ENCODE measurements at regions not wholly inside any gene's neighbourhood (a gene's known extent, or its start where the extent isn't known, plus 50 kb on each side); places are given as distances from the start of the nearest gene placed in this dataset.

GRCh38 chr1:239804266-239804665 is 287.4 kb upstream of the FMN2 start:
- TF ChIP-seq CTCF (IDR thresholded peaks at IDR 0.05) (no peak), POLR2A (IDR thresholded peaks at IDR 0.05) (no peak)

All from esophagus squamous epithelium (tissue), 4 donors.